Cardiac septum (tissue), 1 donor: ENCODE measurements at regions not wholly inside any gene's neighbourhood (a gene's known extent, or its start where the extent isn't known, plus 50 kb on each side); places are given as distances from the start of the nearest gene placed in this dataset.
"Not testable (repeated sequence)": the region's sequence is repeated elsewhere in the genome, so short reads cannot be mapped to it uniquely, and the experiment has no call there.

Experiments used
- DNase-seq: peaks from one replicate; pipeline ENCODE4 v3.0.0-alpha.2; 2020; ENCODE audit warnings: low spot score
- intact Hi-C: fragments of 100-400 bp; cut with DNase I; formaldehyde crosslinking; loops from one replicate; pipeline ENCODE4 v1.14.0; 2022
- donor health status: DM: no; HTN: no; CAD: no.

- DNase-seq, intact Hi-C loops: not testable (repeated sequence)
Observed at GRCh38 chr20:30894707-30895353, 362.6 kb upstream of the DEFB115 start.

GRCh38 chr20:30895354-30895711 is 362.1 kb upstream of the DEFB115 start:
- intact Hi-C loops, DNase-seq: not testable (repeated sequence)

GRCh38 chr20:30899370-30900079 is 357.9 kb upstream of the DEFB115 start:
- DNase-seq, intact Hi-C loops: not testable (repeated sequence)

- DNase-seq, intact Hi-C loops: not testable (repeated sequence)
Observed at GRCh38 chr20:30900080-30900719, 357.3 kb upstream of the DEFB115 start.

GRCh38 chr20:30905231-30905630 is 352.2 kb upstream of the DEFB115 start:
- DNase-seq, intact Hi-C loops: not testable (repeated sequence)

GRCh38 chr20:30910937-30911725 is 346.3 kb upstream of the DEFB115 start:
- DNase-seq = no peak
- intact Hi-C loops = no loop called here

GRCh38 chr20:30911832-30912660 is 345.4 kb upstream of the DEFB115 start:
- intact Hi-C loops, DNase-seq: not testable (repeated sequence)

- intact Hi-C loops, DNase-seq: not testable (repeated sequence)
Observed at GRCh38 chr20:30912661-30913026, 344.8 kb upstream of the DEFB115 start.

- intact Hi-C loops, DNase-seq: not testable (repeated sequence)
Observed at GRCh38 chr20:30916404-30916803, 341.1 kb upstream of the DEFB115 start.

GRCh38 chr20:30919514-30920188 is 337.8 kb upstream of the DEFB115 start:
- intact Hi-C loops = no loop called here
- no peak for DNase-seq

- DNase-seq = no peak
- intact Hi-C loops = no loop called here
Observed at GRCh38 chr20:30921286-30922071, 336.0 kb upstream of the DEFB115 start.

- intact Hi-C loops = no loop called here
- no peak for DNase-seq
Observed at GRCh38 chr20:30922129-30922528, 335.3 kb upstream of the DEFB115 start.

- DNase-seq = no peak
- intact Hi-C loops = no loop called here
Observed at GRCh38 chr20:30937790-30938189, 319.7 kb upstream of the DEFB115 start.

- DNase-seq = no peak
- intact Hi-C loops = no loop called here
Observed at GRCh38 chr20:30949761-30950160, 307.7 kb upstream of the DEFB115 start.

GRCh38 chr20:30951088-30951487 is 306.4 kb upstream of the DEFB115 start:
- DNase-seq, intact Hi-C loops: not testable (repeated sequence)

GRCh38 chr20:30956649-30957048 is 300.8 kb upstream of the DEFB115 start:
- intact Hi-C loops, DNase-seq: not testable (repeated sequence)

- DNase-seq, intact Hi-C loops: not testable (repeated sequence)
Observed at GRCh38 chr20:30959208-30959607, 298.3 kb upstream of the DEFB115 start.

GRCh38 chr20:30963591-30963990 is 293.9 kb upstream of the DEFB115 start:
- intact Hi-C loops = no loop called here

More at GRCh38 chr20:30963591-30963990, 293.9 kb upstream of the DEFB115 start:
- DNase-seq = no peak
